Left cardiac atrium (tissue), 4 donors: ENCODE measurements at regions not wholly inside any gene's neighbourhood (a gene's known extent, or its start where the extent isn't known, plus 50 kb on each side); places are given as distances from the start of the nearest gene placed in this dataset.

Experiments used
- ATAC-seq, 2 donors: fragments of 200-7000 bp; cut with Tn5 transposase; one replicate each; pipeline ENCODE4 v1.9.1; 2020; ENCODE audit warnings: mild to moderate bottlenecking in 2 of 2, moderate library complexity in 2 of 2
- DNase-seq: peaks from one replicate; pipeline ENCODE4 v3.0.0-alpha.2; 2020
- intact Hi-C, 2 donors: fragments of 100-400 bp; cut with DNase I; formaldehyde crosslinking; loops; one replicate each; pipeline versions ENCODE4 v1.14.1 to v1.15.1; 2022 to 2023
- donor health status: DM: no; HTN: yes; CAD: no.
- donor health status: DM: no; HTN: yes; CAD: no; lungs with severe emphysema.
- donor health status: DM: yes; HTN: yes; CAD: no.
- donor health status: Dilated cardiomyopathy.

GRCh38 chr4:42751587-42751986 is 94.7 kb upstream of the ATP8A1 start:
- intact Hi-C loops: loop anchor here in 1 of 2 donors (5.0 kb wide), 1 partner anchor 184 kb away; no protein-coding TSS in a partner anchor
- DNase-seq: no peak

GRCh38 chr4:42750856-42751255 is 94.0 kb upstream of the ATP8A1 start:
- intact Hi-C loops: loop anchor here (1.0 to 5.0 kb wide), 2 partner anchors 183 to 184 kb away; no protein-coding TSS in a partner anchor
- no peak for DNase-seq
- no peak for ATAC-seq

More at GRCh38 chr4:42751587-42751986, 94.7 kb upstream of the ATP8A1 start:
- no peak for ATAC-seq

GRCh38 chr4:42750091-42750490 is 93.2 kb upstream of the ATP8A1 start:
- ATAC-seq (peak; percentile 69 to 87), DNase-seq (no peak)
- intact Hi-C loops: loop anchor here (1.0 to 5.0 kb wide), 2 partner anchors 182 to 183 kb away; no protein-coding TSS in a partner anchor

- ATAC-seq: no peak
- intact Hi-C loops: loop anchor here in 1 of 2 donors (10.0 kb wide), 1 partner anchor 73 kb away; no protein-coding TSS in a partner anchor
These were observed 91.1 kb upstream of the ATP8A1 start for GRCh38 chr4:42747971-42748370.

GRCh38 chr4:42736527-42737195 is 79.8 kb upstream of the ATP8A1 start:
- intact Hi-C loops: no loop called here
- DNase-seq: no peak
- no peak for ATAC-seq

More at GRCh38 chr4:42747971-42748370, 91.1 kb upstream of the ATP8A1 start:
- DNase-seq: no peak

GRCh38 chr4:42733380-42733779 is 76.5 kb upstream of the ATP8A1 start:
- intact Hi-C loops: no loop called here
- no peak for ATAC-seq

GRCh38 chr4:42732776-42733175 is 75.9 kb upstream of the ATP8A1 start:
- intact Hi-C loops: no loop called here
- DNase-seq (no peak), ATAC-seq (no peak)

More at GRCh38 chr4:42733380-42733779, 76.5 kb upstream of the ATP8A1 start:
- DNase-seq: no peak

GRCh38 chr4:42729505-42730237 is 72.8 kb upstream of the ATP8A1 start:
- ATAC-seq (no peak), DNase-seq (no peak)
- intact Hi-C loops: no loop called here

GRCh38 chr4:42724451-42724850 is 67.5 kb upstream of the ATP8A1 start:
- no peak for ATAC-seq
- no peak for DNase-seq
- intact Hi-C loops: no loop called here

- intact Hi-C loops: no loop called here
These were observed 63.6 kb upstream of the ATP8A1 start for GRCh38 chr4:42720533-42720932.

GRCh38 chr4:42719257-42719656 is 62.4 kb upstream of the ATP8A1 start:
- ATAC-seq (no peak), DNase-seq (no peak)
- intact Hi-C loops: no loop called here

More at GRCh38 chr4:42720533-42720932, 63.6 kb upstream of the ATP8A1 start:
- ATAC-seq (no peak), DNase-seq (no peak)

- DNase-seq (no peak), ATAC-seq (no peak)
- intact Hi-C loops: no loop called here
These were observed 61.4 kb upstream of the ATP8A1 start for GRCh38 chr4:42718336-42718735.

GRCh38 chr4:42716996-42717395 is 60.1 kb upstream of the ATP8A1 start:
- ATAC-seq (no peak), DNase-seq (no peak)
- intact Hi-C loops: no loop called here

GRCh38 chr4:42715807-42716482 is 59.0 kb upstream of the ATP8A1 start:
- DNase-seq: no peak
- intact Hi-C loops: no loop called here
- no peak for ATAC-seq

- DNase-seq: no peak
- intact Hi-C loops: no loop called here
- no peak for ATAC-seq
These were observed 56.5 kb upstream of the ATP8A1 start for GRCh38 chr4:42713391-42713790.

- ATAC-seq (no peak), DNase-seq (no peak)
- intact Hi-C loops: no loop called here
These were observed 55.9 kb upstream of the ATP8A1 start for GRCh38 chr4:42712854-42713253.

- intact Hi-C loops: no loop called here
- ATAC-seq: no peak
- DNase-seq: no peak
These were observed 54.6 kb upstream of the ATP8A1 start for GRCh38 chr4:42711496-42711895.

GRCh38 chr4:42710761-42711160 is 53.9 kb upstream of the ATP8A1 start:
- DNase-seq (no peak), ATAC-seq (no peak)
- intact Hi-C loops: no loop called here

GRCh38 chr4:42710329-42710728 is 53.4 kb upstream of the ATP8A1 start:
- no peak for ATAC-seq
- DNase-seq: no peak
- intact Hi-C loops: no loop called here
